Mammary epithelial cell (primary cell): ENCODE measurements at regions not wholly inside any gene's neighbourhood (a gene's known extent, or its start where the extent isn't known, plus 50 kb on each side); places are given as distances from the start of the nearest gene placed in this dataset.

Source experiments
- CTCF ChIP-seq, 2 donors: IDR thresholded peaks in 1 of 2; conservative IDR thresholded peaks in 1 of 2; 2 replicates each; pipeline ENCODE4 v1.5.1; 2011 to 2012; ENCODE audit warnings: inconsistent platforms in 2 of 2, low read length in 2 of 2, mild to moderate bottlenecking in 2 of 2, control low read depth in 1 of 2, low read depth in 1 of 2; ENCODE audit not compliant: insufficient read depth in 1 of 2; ENCODE audit errors: extremely low read depth in 1 of 2
- EZH2 ChIP-seq: IDR thresholded peaks from 2 replicates; pipeline ENCODE4 v1.6.1; 2012; ENCODE audit warnings: low read length, inconsistent platforms, borderline replicate concordance

GRCh38 chr3:137217733-137218132 is 259.9 kb downstream of the IL20RB start:
- TF ChIP-seq CTCF (conservative IDR thresholded peaks at IDR 0.05 in 1 of 2, IDR thresholded peaks at IDR 0.05 in 1 of 2; ENCODE audit: extremely low read depth in 1 of 2, insufficient read depth in 1 of 2, low read depth in 1 of 2, low read length in 2 of 2) (peak; percentile 11 to 16), EZH2 (no peak)
